HepG2 (cell line): ENCODE measurements at regions not wholly inside any gene's neighbourhood (a gene's known extent, or its start where the extent isn't known, plus 50 kb on each side); places are given as distances from the start of the nearest gene placed in this dataset.

Experiments
- ATAC-seq: fragments of 200-7000 bp; cut with Tn5 transposase; 3 replicates; pipeline ENCODE4 v1.9.1; 2020; ENCODE audit warnings: mild to moderate bottlenecking, moderate library complexity
- BruUV-seq: library from RNA; stranded (reverse); fragments of 400-500 nt; replicated peaks from 2 replicates; lab custom pipeline; 2021; lab: Mats Ljungman, UMichigan
- CTCF ChIA-PET: fragments of 300-600 bp; formaldehyde crosslinking; extraction: SDS; loops from one replicate; lab custom pipeline; 2021; ENCODE audit warnings: low total read pairs, inconsistent platforms, low intra/inter-chr PET ratio; lab: Yijun Ruan, JAX
- POLR2A ChIA-PET: fragments of 350-600 bp; sonication (Branson Sonifier 250); formaldehyde crosslinking; loops from one replicate; lab custom pipeline; 2020; ENCODE audit warnings: antibody characterized with exemption, inconsistent platforms; lab: Yijun Ruan, JAX
- DNase-seq: peaks from one replicate; pipeline ENCODE4 v3.0.0-alpha.2; 2015; ENCODE audit warnings: low spot score
- FAIRE-seq: peaks from 3 replicates; lab custom pipeline; 2011; peaks lifted over from hg19 to GRCh38; lab: Jason Lieb, UNC
- H2AFZ ChIP-seq: one replicate; pipeline ENCODE4 v1.6.1; 2011; ENCODE audit warnings: low read length, inconsistent platforms
- H3K27ac ChIP-seq: fragments of 300-600 bp; 3 replicates; pipeline ENCODE4 v1.8.0; 2011; ENCODE audit warnings: mixed run types, mild to moderate bottlenecking, mixed read lengths, low read length, inconsistent platforms; ENCODE audit not compliant: insufficient read depth; ENCODE audit errors: extremely low read length
- H3K27me3 ChIP-seq, 2 experiments: fragments of 200-600 bp in 1 of 2; 2 replicates in 1 of 2; 3 replicates in 1 of 2; pipeline versions ENCODE4 v1.6.0 to v1.8.0; 2011; ENCODE audit warnings: low read length in 2 of 2, mild to moderate bottlenecking in 2 of 2, moderate library complexity in 2 of 2, inconsistent platforms in 1 of 2; ENCODE audit not compliant: insufficient read depth in 2 of 2, control insufficient read depth in 1 of 2
- H3K36me3 ChIP-seq, 2 experiments: fragments of 200-600 bp in 1 of 2; replicated peaks in 1 of 2; 2 replicates in 1 of 2; 3 replicates in 1 of 2; pipeline versions ENCODE4 v1.5.1 to v1.8.0; 2011; ENCODE audit warnings: low read length in 2 of 2, inconsistent platforms in 1 of 2; ENCODE audit not compliant: insufficient read depth in 2 of 2, control insufficient read depth in 1 of 2
- H3K4me1 ChIP-seq: 2 replicates; pipeline ENCODE4 v1.5.1; 2012; ENCODE audit warnings: low read length, inconsistent platforms; ENCODE audit not compliant: insufficient read depth
- H3K4me2 ChIP-seq: 2 replicates; pipeline ENCODE4 v1.6.0; 2011; ENCODE audit warnings: low read depth, low read length, inconsistent platforms
- H3K4me3 ChIP-seq, 3 experiments: fragments of 200-600 bp in 1 of 3; sonication (generic), shearing (Covaris generic) in 1 of 3; replicated peaks in 1 of 3; 2 replicates each; pipeline ENCODE4 v1.5.1; 2011 to 2016; ENCODE audit warnings: low read length in 3 of 3, inconsistent platforms in 2 of 3, low read depth in 2 of 3, mild to moderate bottlenecking in 2 of 3, control low read depth in 1 of 3, mixed read lengths in 1 of 3; ENCODE audit not compliant: insufficient read depth in 1 of 3
- H3K79me2 ChIP-seq: one replicate; pipeline ENCODE4 v1.6.1; 2011; ENCODE audit warnings: low read length, inconsistent platforms; ENCODE audit not compliant: insufficient read depth
- H3K9ac ChIP-seq: 2 replicates; pipeline ENCODE4 v1.6.0; 2011; ENCODE audit warnings: mild to moderate bottlenecking, low read depth, low read length, inconsistent platforms; ENCODE audit not compliant: insufficient read depth
- H3K9me3 ChIP-seq: 2 replicates; pipeline ENCODE4 v1.5.1; 2012; ENCODE audit warnings: mild to moderate bottlenecking, low read length
- H4K20me1 ChIP-seq: 2 replicates; pipeline ENCODE4 v1.6.0; 2011; ENCODE audit warnings: inconsistent platforms, mild to moderate bottlenecking, low read length, moderate library complexity; ENCODE audit not compliant: insufficient read depth
- DBP ChIP-seq: sonication (generic); formaldehyde crosslinking; IDR thresholded peaks from 2 replicates; pipeline ENCODE4 v1.4.0; 2020; ENCODE audit warnings: missing genetic modification reagents; ENCODE audit errors: not compliant biosample characterization
- HNF1B ChIP-seq: sonication (generic); formaldehyde crosslinking; IDR thresholded peaks from 2 replicates; pipeline ENCODE4 v1.5.1; 2020; ENCODE audit warnings: mild to moderate bottlenecking, moderate library complexity, missing genetic modification reagents
- HNRNPL ChIP-seq: fragments of 200-400 bp; formaldehyde crosslinking; IDR thresholded peaks from 2 replicates; pipeline ENCODE4 v1.6.1; 2017; ENCODE audit warnings: mild to moderate bottlenecking, low read depth, low read length
- HNRNPUL1 ChIP-seq: fragments of 200-400 bp; formaldehyde crosslinking; IDR thresholded peaks from 2 replicates; pipeline ENCODE4 v1.6.1; 2017; ENCODE audit warnings: low read depth, mild to moderate bottlenecking, low read length, moderate library complexity
- MLXIP ChIP-seq: sonication (generic); formaldehyde crosslinking; IDR thresholded peaks from 2 replicates; pipeline ENCODE4 v1.9.0; 2021; ENCODE audit warnings: missing genetic modification reagents, borderline replicate concordance
- PBX2 ChIP-seq: IDR thresholded peaks from 2 replicates; pipeline ENCODE4 v1.6.1; 2016; ENCODE audit warnings: control low read depth
- PLSCR1 ChIP-seq: sonication (generic); formaldehyde crosslinking; IDR thresholded peaks from 2 replicates; pipeline ENCODE4 v1.5.0; 2020; ENCODE audit warnings: missing genetic modification reagents, mild to moderate bottlenecking, borderline replicate concordance
- ZBTB44 ChIP-seq: sonication (generic); formaldehyde crosslinking; IDR thresholded peaks from 2 replicates; pipeline ENCODE4 v1.4.0; 2020; ENCODE audit warnings: missing genetic modification reagents
- ZBTB7A ChIP-seq: sonication (generic); formaldehyde crosslinking; IDR thresholded peaks from 2 replicates; pipeline ENCODE4 v1.8.0; 2022; ENCODE audit warnings: mild to moderate bottlenecking, missing genetic modification reagents
- ZNF503 ChIP-seq: sonication (generic); formaldehyde crosslinking; IDR thresholded peaks from 2 replicates; pipeline ENCODE4 v1.4.0; 2020; ENCODE audit warnings: missing genetic modification reagents
- ZNF740 ChIP-seq: sonication (generic); formaldehyde crosslinking; IDR thresholded peaks from 2 replicates; pipeline ENCODE4 v1.4.0; 2020; ENCODE audit warnings: missing genetic modification reagents
- ZSCAN31 ChIP-seq: sonication (generic); formaldehyde crosslinking; IDR thresholded peaks from 2 replicates; pipeline ENCODE4 v1.5.0; 2020; ENCODE audit warnings: low read depth, mild to moderate bottlenecking, missing genetic modification reagents
- WGBS: methylation state at CpG from one replicate; pipeline ENCODE4 v1.1.6; 2017; ENCODE audit warnings: low lambda C conversion rate; 5-methylcytosine and 5-hydroxymethylcytosine counted together
- in situ Hi-C: cut with HindIII; loops from 2 replicates; pipeline ENCODE4 v1.10.0; 2017; ENCODE audit warnings: low pct_unique_long_range_greater_than_20kb; ENCODE audit not compliant: extremely low pct_ligation_motif_present
- intact Hi-C: fragments of 100-400 bp; cut with micrococcal nuclease; formaldehyde crosslinking; loops from one replicate; pipeline ENCODE4 v1.10.0; 2022; ENCODE audit not compliant: unreplicated experiment

GRCh38 chr20:36084356-36084755 is 70.2 kb upstream of the EPB41L1 start:
- Histone ChIP-seq H3K79me2 (no peaks in the 10 kb centered on the region), H3K27ac (no peak overlapping the region), H2AFZ (no peak overlapping the region), H3K4me2 (no peak overlapping the region), H4K20me1 (no peaks in the 10 kb centered on the region), H3K27me3 (0 out of 5 replicates have a peak, but pooled peaks cover 0 to 4% of the 10 kb centered on the region in 2 experiments), H3K36me3 (no peaks in the 10 kb centered on the region), H3K9me3 (peaks cover 5% of the 10 kb centered on the region; the same call in 1 of the 2 replicates), H3K4me3 (no peak overlapping the region), H3K4me1 (peaks cover 24% of the 10 kb centered on the region), H3K9ac (no peak overlapping the region)
- FAIRE-seq, result peak; percentile 21
- POLR2A ChIA-PET, result interaction anchor here (1.2 kb wide), 1 partner anchor 9 kb away, joined by 3 read pairs; no protein-coding TSS in a partner anchor
- CTCF ChIA-PET, result no interaction called here
- no peak for ATAC-seq
- 42% methylated on average over 3 of the region's 3 CpGs for WGBS
- intact Hi-C loops (no loop called here), in situ Hi-C loops (no loop called here)
- no TSS peak for BruUV-seq
- no peak for DNase-seq
- TF ChIP-seq ZNF503 (CRISPR knock-in tag) (no peak), ZBTB7A (no peak), PBX2 (CRISPR knock-in tag) (no peak), PLSCR1 (CRISPR knock-in tag) (no peak), HNRNPL (no peak), ZSCAN31 (CRISPR knock-in tag) (no peak), HNRNPUL1 (no peak), HNF1B (CRISPR knock-in tag) (no peak), MLXIP (CRISPR knock-in tag) (no peak), ZNF740 (CRISPR knock-in tag) (no peak), DBP (CRISPR knock-in tag) (no peak), ZBTB44 (CRISPR knock-in tag) (no peak)
